HEK293 (cell line): ENCODE measurements at regions not wholly inside any gene's neighbourhood (a gene's known extent, or its start where the extent isn't known, plus 50 kb on each side); places are given as distances from the start of the nearest gene placed in this dataset.

Experiments used
- CTCF ChIA-PET: fragments of 350-600 bp; formaldehyde crosslinking; extraction: SDS; loops from one replicate; lab custom pipeline; 2021; ENCODE audit warnings: antibody characterized with exemption; lab: Yijun Ruan, JAX
- POLR2A ChIA-PET: fragments of 300-600 bp; formaldehyde crosslinking; extraction: SDS; loops from one replicate; lab custom pipeline; 2020; ENCODE audit warnings: antibody characterized with exemption, inconsistent platforms; lab: Yijun Ruan, JAX
- H3K27ac ChIP-seq: fragments of 200-500 bp; sonication (Bioruptor generic); 2 replicates; pipeline ENCODE4 v1.5.1; 2014; ENCODE audit warnings: low read depth, low read length, control low read depth, inconsistent platforms; ENCODE audit errors: extremely low read depth
- H3K36me3 ChIP-seq, 2 experiments: fragments of 200-500 bp in 1 of 2; sonication (Bioruptor generic) in 1 of 2; 1 replicate in 1 of 2; 2 replicates in 1 of 2; pipeline ENCODE4 v1.5.1; 2014 to 2017; ENCODE audit warnings: inconsistent platforms in 2 of 2, low read length in 2 of 2; ENCODE audit not compliant: control insufficient read depth in 2 of 2, insufficient read depth in 1 of 2
- H3K4me1 ChIP-seq: fragments of 200-500 bp; sonication (Bioruptor generic); 2 replicates; pipeline ENCODE4 v1.5.1; 2014; ENCODE audit warnings: mild to moderate bottlenecking, low read length, inconsistent platforms; ENCODE audit not compliant: control insufficient read depth, insufficient read depth
- H3K4me3 ChIP-seq: 2 replicates; pipeline ENCODE4 v1.5.1; 2011; ENCODE audit warnings: low read depth, mild to moderate bottlenecking, control low read depth, low read length, moderate library complexity
- H3K9me3 ChIP-seq: fragments of 200-500 bp; sonication (Bioruptor generic); 2 replicates; pipeline ENCODE4 v1.5.1; 2014; ENCODE audit warnings: low read depth, low read length, inconsistent platforms; ENCODE audit not compliant: control insufficient read depth, insufficient read depth
- MYNN ChIP-seq: fragments of 450-650 bp; formaldehyde crosslinking; IDR thresholded peaks from 2 replicates; pipeline ENCODE4 v1.5.1; 2016; ENCODE audit warnings: missing biosample characterization, missing genetic modification characterization, borderline replicate concordance
- SCRT1 ChIP-seq: fragments of 450-650 bp; formaldehyde crosslinking; IDR thresholded peaks from 2 replicates; pipeline ENCODE4 v1.5.1; 2016; ENCODE audit warnings: missing biosample characterization, missing genetic modification characterization, borderline replicate concordance
- ZBTB1 ChIP-seq: fragments of 450-650 bp; formaldehyde crosslinking; IDR thresholded peaks from 2 replicates; pipeline ENCODE4 v1.5.1; 2016; ENCODE audit warnings: missing biosample characterization, missing genetic modification characterization
- ZBTB20 ChIP-seq: fragments of 450-650 bp; formaldehyde crosslinking; IDR thresholded peaks from 2 replicates; pipeline ENCODE4 v1.5.1; 2016; ENCODE audit warnings: missing biosample characterization, missing genetic modification characterization
- ZBTB44 ChIP-seq: fragments of 450-650 bp; IDR thresholded peaks from 2 replicates; pipeline ENCODE4 v1.5.1; 2018; ENCODE audit warnings: missing biosample characterization, mild to moderate bottlenecking, missing genetic modification characterization
- ZNF155 ChIP-seq: fragments of 450-650 bp; formaldehyde crosslinking; IDR thresholded peaks from 2 replicates; pipeline ENCODE4 v1.5.1; 2016; ENCODE audit warnings: missing biosample characterization, missing genetic modification characterization
- ZNF16 ChIP-seq: fragments of 450-650 bp; formaldehyde crosslinking; IDR thresholded peaks from 2 replicates; pipeline ENCODE4 v1.5.1; 2016; ENCODE audit warnings: low read depth, missing biosample characterization, missing genetic modification characterization
- ZNF174 ChIP-seq: fragments of 450-650 bp; formaldehyde crosslinking; IDR thresholded peaks from 2 replicates; pipeline ENCODE4 v1.5.0; 2017; ENCODE audit warnings: missing biosample characterization, mild to moderate bottlenecking, missing genetic modification characterization
- ZNF214 ChIP-seq: fragments of 450-650 bp; formaldehyde crosslinking; IDR thresholded peaks from 2 replicates; pipeline ENCODE4 v1.5.1; 2017; ENCODE audit warnings: missing biosample characterization, mild to moderate bottlenecking, missing genetic modification characterization, borderline replicate concordance
- ZNF350 ChIP-seq: fragments of 450-650 bp; formaldehyde crosslinking; IDR thresholded peaks from 2 replicates; pipeline ENCODE4 v1.5.0; 2017; ENCODE audit warnings: missing biosample characterization, mild to moderate bottlenecking, missing genetic modification characterization
- ZNF366 ChIP-seq: fragments of 450-650 bp; formaldehyde crosslinking; conservative IDR thresholded peaks from 2 replicates; pipeline ENCODE4 v1.5.1; 2016; ENCODE audit warnings: missing biosample characterization, missing genetic modification characterization
- ZNF560 ChIP-seq: fragments of 450-650 bp; formaldehyde crosslinking; IDR thresholded peaks from 2 replicates; pipeline ENCODE4 v1.5.1; 2017; ENCODE audit warnings: missing biosample characterization, missing genetic modification characterization, borderline replicate concordance
- ZNF580 ChIP-seq: fragments of 450-650 bp; formaldehyde crosslinking; IDR thresholded peaks from 2 replicates; pipeline ENCODE4 v1.5.1; 2016; ENCODE audit warnings: missing biosample characterization, missing genetic modification characterization
- ZNF660 ChIP-seq: fragments of 450-650 bp; IDR thresholded peaks from 2 replicates; pipeline ENCODE4 v1.5.1; 2018; ENCODE audit warnings: missing biosample characterization, mild to moderate bottlenecking, missing genetic modification characterization
- ZNF664 ChIP-seq: fragments of 450-650 bp; formaldehyde crosslinking; IDR thresholded peaks from 2 replicates; pipeline ENCODE4 v1.5.1; 2016; ENCODE audit warnings: missing biosample characterization, missing genetic modification characterization
- ZNF707 ChIP-seq: fragments of 450-650 bp; formaldehyde crosslinking; IDR thresholded peaks from 2 replicates; pipeline ENCODE4 v1.5.1; 2016; ENCODE audit warnings: missing biosample characterization, missing genetic modification characterization
- TF ChIP-seq, protein P1 (sequence below): fragments of 450-650 bp; formaldehyde crosslinking; IDR thresholded peaks from 2 replicates; pipeline ENCODE4 v1.5.1; 2016; ENCODE audit warnings: missing biosample characterization, missing genetic modification characterization
- TF ChIP-seq, protein P2 (sequence below): sonication (generic); formaldehyde crosslinking; IDR thresholded peaks from 2 replicates; pipeline ENCODE4 v1.8.1; 2022; ENCODE audit warnings: mild to moderate bottlenecking, moderate library complexity, missing genetic modification reagents
- TF ChIP-seq, protein P3 (sequence below): fragments of 450-650 bp; formaldehyde crosslinking; IDR thresholded peaks from 2 replicates; pipeline ENCODE4 v1.5.1; 2017; ENCODE audit warnings: missing biosample characterization, missing genetic modification characterization
- TF ChIP-seq, protein P4 (sequence below): fragments of 450-650 bp; formaldehyde crosslinking; IDR thresholded peaks from 2 replicates; pipeline ENCODE4 v1.5.1; 2017; ENCODE audit warnings: missing biosample characterization, missing genetic modification characterization
- TF ChIP-seq, protein P5 (sequence below): fragments of 450-650 bp; formaldehyde crosslinking; optimal IDR thresholded peaks from 2 replicates; pipeline ENCODE3; 2016; ENCODE audit warnings: missing biosample characterization, mild to moderate bottlenecking, missing genetic modification characterization
- TF ChIP-seq, protein P6 (sequence below): fragments of 450-650 bp; formaldehyde crosslinking; conservative IDR thresholded peaks from 2 replicates; pipeline ENCODE4 v1.5.1; 2016; ENCODE audit warnings: low read depth, missing biosample characterization, missing genetic modification characterization

GRCh38 chr9:34866614-34867013 is 91.5 kb upstream of the PHF24 start (continued):
- no peak for TF ChIP-seq ZNF664 (tag by site-specific recombination)
- TF ChIP-seq, protein P1, sequence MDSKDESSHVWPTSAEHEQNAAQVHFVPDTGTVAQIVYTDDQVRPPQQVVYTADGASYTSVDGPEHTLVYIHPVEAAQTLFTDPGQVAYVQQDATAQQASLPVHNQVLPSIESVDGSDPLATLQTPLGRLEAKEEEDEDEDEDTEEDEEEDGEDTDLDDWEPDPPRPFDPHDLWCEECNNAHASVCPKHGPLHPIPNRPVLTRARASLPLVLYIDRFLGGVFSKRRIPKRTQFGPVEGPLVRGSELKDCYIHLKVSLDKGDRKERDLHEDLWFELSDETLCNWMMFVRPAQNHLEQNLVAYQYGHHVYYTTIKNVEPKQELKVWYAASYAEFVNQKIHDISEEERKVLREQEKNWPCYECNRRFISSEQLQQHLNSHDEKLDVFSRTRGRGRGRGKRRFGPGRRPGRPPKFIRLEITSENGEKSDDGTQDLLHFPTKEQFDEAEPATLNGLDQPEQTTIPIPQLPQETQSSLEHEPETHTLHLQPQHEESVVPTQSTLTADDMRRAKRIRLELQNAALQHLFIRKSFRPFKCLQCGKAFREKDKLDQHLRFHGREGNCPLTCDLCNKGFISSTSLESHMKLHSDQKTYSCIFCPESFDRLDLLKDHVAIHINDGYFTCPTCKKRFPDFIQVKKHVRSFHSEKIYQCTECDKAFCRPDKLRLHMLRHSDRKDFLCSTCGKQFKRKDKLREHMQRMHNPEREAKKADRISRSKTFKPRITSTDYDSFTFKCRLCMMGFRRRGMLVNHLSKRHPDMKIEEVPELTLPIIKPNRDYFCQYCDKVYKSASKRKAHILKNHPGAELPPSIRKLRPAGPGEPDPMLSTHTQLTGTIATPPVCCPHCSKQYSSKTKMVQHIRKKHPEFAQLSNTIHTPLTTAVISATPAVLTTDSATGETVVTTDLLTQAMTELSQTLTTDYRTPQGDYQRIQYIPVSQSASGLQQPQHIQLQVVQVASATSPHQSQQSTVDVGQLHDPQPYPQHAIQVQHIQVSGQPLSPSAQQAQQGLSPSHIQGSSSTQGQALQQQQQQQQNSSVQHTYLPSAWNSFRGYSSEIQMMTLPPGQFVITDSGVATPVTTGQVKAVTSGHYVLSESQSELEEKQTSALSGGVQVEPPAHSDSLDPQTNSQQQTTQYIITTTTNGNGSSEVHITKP (tag by site-specific recombination): no peak
- TF ChIP-seq SCRT1: no peak
- no peak for TF ChIP-seq ZNF660
- TF ChIP-seq ZNF214 (tag by site-specific recombination): no peak
- no peak for TF ChIP-seq ZNF155 (tag by site-specific recombination)

GRCh38 chr9:34863426-34863825 is 94.7 kb upstream of the PHF24 start:
- POLR2A ChIA-PET: no interaction called here
- Histone ChIP-seq H3K36me3 (no peaks in the 10 kb centered on the region), H3K4me1 (no peaks in the 10 kb centered on the region), H3K9me3 (no peaks in the 10 kb centered on the region), H3K4me3 (no peak overlapping the region), H3K27ac (no peak overlapping the region)
- CTCF ChIA-PET: interaction anchor here (0.8 to 1.4 kb wide), 2 partner anchors 122 to 161 kb away, joined by 3 to 4 read pairs; no protein-coding TSS in a partner anchor
- no peak for TF ChIP-seq ZNF366 (tag by site-specific recombination)
- TF ChIP-seq ZNF174 (tag by site-specific recombination): no peak
- no peak for TF ChIP-seq ZBTB44
- TF ChIP-seq ZBTB20 (tag by site-specific recombination): no peak
- no peak for TF ChIP-seq ZNF16 (tag by site-specific recombination)
- no peak for TF ChIP-seq ZNF560 (tag by site-specific recombination)
- TF ChIP-seq MYNN: no peak
- TF ChIP-seq, protein P2, sequence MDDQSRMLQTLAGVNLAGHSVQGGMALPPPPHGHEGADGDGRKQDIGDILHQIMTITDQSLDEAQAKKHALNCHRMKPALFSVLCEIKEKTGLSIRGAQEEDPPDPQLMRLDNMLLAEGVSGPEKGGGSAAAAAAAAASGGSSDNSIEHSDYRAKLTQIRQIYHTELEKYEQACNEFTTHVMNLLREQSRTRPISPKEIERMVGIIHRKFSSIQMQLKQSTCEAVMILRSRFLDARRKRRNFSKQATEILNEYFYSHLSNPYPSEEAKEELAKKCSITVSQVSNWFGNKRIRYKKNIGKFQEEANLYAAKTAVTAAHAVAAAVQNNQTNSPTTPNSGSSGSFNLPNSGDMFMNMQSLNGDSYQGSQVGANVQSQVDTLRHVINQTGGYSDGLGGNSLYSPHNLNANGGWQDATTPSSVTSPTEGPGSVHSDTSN: no peak
- no peak for TF ChIP-seq ZNF580
- TF ChIP-seq, protein P3, sequence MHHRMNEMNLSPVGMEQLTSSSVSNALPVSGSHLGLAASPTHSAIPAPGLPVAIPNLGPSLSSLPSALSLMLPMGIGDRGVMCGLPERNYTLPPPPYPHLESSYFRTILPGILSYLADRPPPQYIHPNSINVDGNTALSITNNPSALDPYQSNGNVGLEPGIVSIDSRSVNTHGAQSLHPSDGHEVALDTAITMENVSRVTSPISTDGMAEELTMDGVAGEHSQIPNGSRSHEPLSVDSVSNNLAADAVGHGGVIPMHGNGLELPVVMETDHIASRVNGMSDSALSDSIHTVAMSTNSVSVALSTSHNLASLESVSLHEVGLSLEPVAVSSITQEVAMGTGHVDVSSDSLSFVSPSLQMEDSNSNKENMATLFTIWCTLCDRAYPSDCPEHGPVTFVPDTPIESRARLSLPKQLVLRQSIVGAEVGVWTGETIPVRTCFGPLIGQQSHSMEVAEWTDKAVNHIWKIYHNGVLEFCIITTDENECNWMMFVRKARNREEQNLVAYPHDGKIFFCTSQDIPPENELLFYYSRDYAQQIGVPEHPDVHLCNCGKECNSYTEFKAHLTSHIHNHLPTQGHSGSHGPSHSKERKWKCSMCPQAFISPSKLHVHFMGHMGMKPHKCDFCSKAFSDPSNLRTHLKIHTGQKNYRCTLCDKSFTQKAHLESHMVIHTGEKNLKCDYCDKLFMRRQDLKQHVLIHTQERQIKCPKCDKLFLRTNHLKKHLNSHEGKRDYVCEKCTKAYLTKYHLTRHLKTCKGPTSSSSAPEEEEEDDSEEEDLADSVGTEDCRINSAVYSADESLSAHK (tag by site-specific recombination): no peak
- TF ChIP-seq, protein P4, sequence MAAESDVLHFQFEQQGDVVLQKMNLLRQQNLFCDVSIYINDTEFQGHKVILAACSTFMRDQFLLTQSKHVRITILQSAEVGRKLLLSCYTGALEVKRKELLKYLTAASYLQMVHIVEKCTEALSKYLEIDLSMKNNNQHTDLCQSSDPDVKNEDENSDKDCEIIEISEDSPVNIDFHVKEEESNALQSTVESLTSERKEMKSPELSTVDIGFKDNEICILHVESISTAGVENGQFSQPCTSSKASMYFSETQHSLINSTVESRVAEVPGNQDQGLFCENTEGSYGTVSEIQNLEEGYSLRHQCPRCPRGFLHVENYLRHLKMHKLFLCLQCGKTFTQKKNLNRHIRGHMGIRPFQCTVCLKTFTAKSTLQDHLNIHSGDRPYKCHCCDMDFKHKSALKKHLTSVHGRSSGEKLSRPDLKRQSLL (tag by site-specific recombination): no peak
- no peak for TF ChIP-seq ZNF707 (tag by site-specific recombination)
- TF ChIP-seq, protein P5, sequence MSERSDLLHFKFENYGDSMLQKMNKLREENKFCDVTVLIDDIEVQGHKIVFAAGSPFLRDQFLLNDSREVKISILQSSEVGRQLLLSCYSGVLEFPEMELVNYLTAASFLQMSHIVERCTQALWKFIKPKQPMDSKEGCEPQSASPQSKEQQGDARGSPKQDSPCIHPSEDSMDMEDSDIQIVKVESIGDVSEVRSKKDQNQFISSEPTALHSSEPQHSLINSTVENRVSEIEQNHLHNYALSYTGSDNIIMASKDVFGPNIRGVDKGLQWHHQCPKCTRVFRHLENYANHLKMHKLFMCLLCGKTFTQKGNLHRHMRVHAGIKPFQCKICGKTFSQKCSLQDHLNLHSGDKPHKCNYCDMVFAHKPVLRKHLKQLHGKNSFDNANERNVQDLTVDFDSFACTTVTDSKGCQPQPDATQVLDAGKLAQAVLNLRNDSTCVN (tag by site-specific recombination): no peak
- no peak for TF ChIP-seq ZNF350 (tag by site-specific recombination)
- TF ChIP-seq, protein P6, sequence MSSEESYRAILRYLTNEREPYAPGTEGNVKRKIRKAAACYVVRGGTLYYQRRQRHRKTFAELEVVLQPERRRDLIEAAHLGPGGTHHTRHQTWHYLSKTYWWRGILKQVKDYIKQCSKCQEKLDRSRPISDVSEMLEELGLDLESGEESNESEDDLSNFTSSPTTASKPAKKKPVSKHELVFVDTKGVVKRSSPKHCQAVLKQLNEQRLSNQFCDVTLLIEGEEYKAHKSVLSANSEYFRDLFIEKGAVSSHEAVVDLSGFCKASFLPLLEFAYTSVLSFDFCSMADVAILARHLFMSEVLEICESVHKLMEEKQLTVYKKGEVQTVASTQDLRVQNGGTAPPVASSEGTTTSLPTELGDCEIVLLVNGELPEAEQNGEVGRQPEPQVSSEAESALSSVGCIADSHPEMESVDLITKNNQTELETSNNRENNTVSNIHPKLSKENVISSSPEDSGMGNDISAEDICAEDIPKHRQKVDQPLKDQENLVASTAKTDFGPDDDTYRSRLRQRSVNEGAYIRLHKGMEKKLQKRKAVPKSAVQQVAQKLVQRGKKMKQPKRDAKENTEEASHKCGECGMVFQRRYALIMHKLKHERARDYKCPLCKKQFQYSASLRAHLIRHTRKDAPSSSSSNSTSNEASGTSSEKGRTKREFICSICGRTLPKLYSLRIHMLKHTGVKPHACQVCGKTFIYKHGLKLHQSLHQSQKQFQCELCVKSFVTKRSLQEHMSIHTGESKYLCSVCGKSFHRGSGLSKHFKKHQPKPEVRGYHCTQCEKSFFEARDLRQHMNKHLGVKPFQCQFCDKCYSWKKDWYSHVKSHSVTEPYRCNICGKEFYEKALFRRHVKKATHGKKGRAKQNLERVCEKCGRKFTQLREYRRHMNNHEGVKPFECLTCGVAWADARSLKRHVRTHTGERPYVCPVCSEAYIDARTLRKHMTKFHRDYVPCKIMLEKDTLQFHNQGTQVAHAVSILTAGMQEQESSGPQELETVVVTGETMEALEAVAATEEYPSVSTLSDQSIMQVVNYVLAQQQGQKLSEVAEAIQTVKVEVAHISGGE (tag by site-specific recombination): no peak
- no peak for TF ChIP-seq ZBTB1 (tag by site-specific recombination)
